Nephron progenitor cell (in vitro differentiated cells): ENCODE measurements at regions not wholly inside any gene's neighbourhood (a gene's known extent, or its start where the extent isn't known, plus 50 kb on each side); places are given as distances from the start of the nearest gene placed in this dataset.

Experiments used
- DNase-seq: peaks from one replicate; pipeline ENCODE4 v3.0.0; 2021
- H3K27ac Mint-ChIP-seq: 2 replicates; pipeline ENCODE4 v1.8.0; 2021; ENCODE audit warnings: mild to moderate bottlenecking, moderate library complexity, mixed read lengths
- H3K27me3 Mint-ChIP-seq: 2 replicates; pipeline ENCODE4 v1.8.0; 2021; ENCODE audit warnings: mild to moderate bottlenecking, low read depth, mixed read lengths; ENCODE audit not compliant: poor library complexity
- H3K36me3 Mint-ChIP-seq: 2 replicates; pipeline ENCODE4 v1.8.0; 2021; ENCODE audit warnings: low read depth, mixed read lengths
- H3K4me1 Mint-ChIP-seq: 2 replicates; pipeline ENCODE4 v1.8.0; 2021; ENCODE audit warnings: mixed read lengths
- H3K4me3 Mint-ChIP-seq: 2 replicates; pipeline ENCODE4 v1.8.0; 2021; ENCODE audit warnings: mild to moderate bottlenecking, moderate library complexity, mixed read lengths
- H3K9me3 Mint-ChIP-seq: 2 replicates; pipeline ENCODE4 v1.8.0; 2021; ENCODE audit warnings: mild to moderate bottlenecking, moderate library complexity, mixed read lengths
- CTCF ChIP-seq: fragments of 200-600 bp; sonication (generic); IDR thresholded peaks from 2 replicates; pipeline ENCODE4 v1.5.0; 2021; ENCODE audit warnings: antibody characterized with exemption

- Mint-ChIP-seq H3K9me3 (no peaks in the 10 kb centered on the region), H3K27ac (no peak overlapping the region), H3K4me1 (no peaks in the 10 kb centered on the region), H3K27me3 (no peaks in the 10 kb centered on the region), H3K4me3 (no peak overlapping the region), H3K36me3 (no peaks in the 10 kb centered on the region)
- TF ChIP-seq CTCF = no peak
- DNase-seq = no peak
Observed at GRCh38 chr2:140011287-140011686, 1231.1 kb upstream of the NXPH2 start.

- no peak for TF ChIP-seq CTCF
- DNase-seq = no peak
- Mint-ChIP-seq H3K27ac (no peak overlapping the region), H3K9me3 (no peaks in the 10 kb centered on the region), H3K4me1 (peaks cover 5% of the 10 kb centered on the region), H3K36me3 (no peaks in the 10 kb centered on the region), H3K4me3 (no peak overlapping the region), H3K27me3 (no peaks in the 10 kb centered on the region)
Observed at GRCh38 chr2:140002110-140002509, 1221.9 kb upstream of the NXPH2 start.

- DNase-seq = no peak
- H3K27ac Mint-ChIP-seq = no peak overlapping the region
- H3K27me3 Mint-ChIP-seq = no peaks in the 10 kb centered on the region
- H3K4me1 Mint-ChIP-seq = no peaks in the 10 kb centered on the region
- TF ChIP-seq CTCF = no peak
- H3K9me3 Mint-ChIP-seq = peaks cover 8% of the 10 kb centered on the region
- H3K36me3 Mint-ChIP-seq = no peaks in the 10 kb centered on the region
- no peak overlapping the region for H3K4me3 Mint-ChIP-seq
Observed at GRCh38 chr2:139992711-139993345, 1212.6 kb upstream of the NXPH2 start.

- H3K4me1 Mint-ChIP-seq = no peaks in the 10 kb centered on the region
- no peak overlapping the region for H3K4me3 Mint-ChIP-seq
- H3K36me3 Mint-ChIP-seq = no peaks in the 10 kb centered on the region
- peaks cover 11% of the 10 kb centered on the region for H3K9me3 Mint-ChIP-seq
- DNase-seq = no peak
- no peaks in the 10 kb centered on the region for H3K27me3 Mint-ChIP-seq
- no peak for TF ChIP-seq CTCF
- H3K27ac Mint-ChIP-seq = no peak overlapping the region
Observed at GRCh38 chr2:139992078-139992477, 1211.9 kb upstream of the NXPH2 start.

GRCh38 chr2:139990646-139991335 is 1210.6 kb upstream of the NXPH2 start:
- H3K27me3 Mint-ChIP-seq = no peaks in the 10 kb centered on the region
- H3K4me1 Mint-ChIP-seq = no peaks in the 10 kb centered on the region
- H3K36me3 Mint-ChIP-seq = no peaks in the 10 kb centered on the region
- no peak for TF ChIP-seq CTCF
- H3K27ac Mint-ChIP-seq = no peak overlapping the region
- H3K4me3 Mint-ChIP-seq = no peak overlapping the region
- no peak for DNase-seq
- peaks cover 11% of the 10 kb centered on the region for H3K9me3 Mint-ChIP-seq

GRCh38 chr2:139969323-139969722 is 1189.1 kb upstream of the NXPH2 start:
- Mint-ChIP-seq H3K27me3 (no peaks in the 10 kb centered on the region), H3K27ac (no peak overlapping the region), H3K4me3 (no peak overlapping the region), H3K4me1 (no peaks in the 10 kb centered on the region), H3K36me3 (no peaks in the 10 kb centered on the region), H3K9me3 (no peaks in the 10 kb centered on the region)
- TF ChIP-seq CTCF = no peak
- DNase-seq = no peak
